Liver (tissue), 3 donors: ENCODE measurements at regions not wholly inside any gene's neighbourhood (a gene's known extent, or its start where the extent isn't known, plus 50 kb on each side); places are given as distances from the start of the nearest gene placed in this dataset.

Source experiments
- EGR1 ChIP-seq, 2 donors: IDR thresholded peaks; 2 replicates each; pipeline ENCODE4 v1.6.1; 2016 to 2018; ENCODE audit warnings: antibody characterized with exemption in 2 of 2, low read depth in 2 of 2
- GABPA ChIP-seq, 2 donors: IDR thresholded peaks in 1 of 2; conservative IDR thresholded peaks in 1 of 2; 2 replicates each; pipeline ENCODE4 v1.6.1; 2016; ENCODE audit warnings: antibody characterized with exemption in 2 of 2, mild to moderate bottlenecking in 1 of 2, moderate library complexity in 1 of 2
- JUND ChIP-seq, 2 donors: IDR thresholded peaks; 2 replicates each; pipeline ENCODE4 v1.6.1; 2016; ENCODE audit warnings: antibody characterized with exemption in 2 of 2
- RAD21 ChIP-seq, 2 donors: IDR thresholded peaks; 2 replicates each; pipeline ENCODE4 v1.6.1; 2016; ENCODE audit warnings: antibody characterized with exemption in 2 of 2, mild to moderate bottlenecking in 2 of 2
- REST ChIP-seq: IDR thresholded peaks from 2 replicates; pipeline ENCODE4 v1.6.1; 2016; ENCODE audit warnings: antibody characterized with exemption, mild to moderate bottlenecking
- SP1 ChIP-seq: IDR thresholded peaks from 2 replicates; pipeline ENCODE4 v1.6.1; 2018; ENCODE audit warnings: antibody characterized with exemption, mild to moderate bottlenecking
- TAF1 ChIP-seq: conservative IDR thresholded peaks from 2 replicates; pipeline ENCODE4 v1.6.1; 2016; ENCODE audit warnings: antibody characterized with exemption, mild to moderate bottlenecking
- YY1 ChIP-seq: IDR thresholded peaks from 2 replicates; pipeline ENCODE4 v1.6.1; 2016; ENCODE audit warnings: antibody characterized with exemption, mild to moderate bottlenecking
- ZBTB33 ChIP-seq: IDR thresholded peaks from 2 replicates; pipeline ENCODE4 v1.6.1; 2016; ENCODE audit warnings: antibody characterized with exemption
- TF ChIP-seq, protein P1 (sequence below): fragments of 150-350 bp; IDR thresholded peaks from 2 replicates; pipeline ENCODE4 v1.5.1; 2017; ENCODE audit warnings: improper control_type of control experiment, low read depth, low read length; ENCODE audit not compliant: missing input control
- TF ChIP-seq, protein P2 (sequence below): IDR thresholded peaks from 2 replicates; pipeline ENCODE4 v1.6.1; 2016; ENCODE audit warnings: antibody characterized with exemption
- TF ChIP-seq, protein P3 (sequence below): IDR thresholded peaks from 2 replicates; pipeline ENCODE4 v1.6.1; 2016; ENCODE audit warnings: antibody characterized with exemption
- donor health status: healthy.
- donor health status: healthy.

GRCh38 chr15:95935852-95936251, 394.6 kb upstream of the NR2F2 start:
- TF ChIP-seq, protein P1, sequence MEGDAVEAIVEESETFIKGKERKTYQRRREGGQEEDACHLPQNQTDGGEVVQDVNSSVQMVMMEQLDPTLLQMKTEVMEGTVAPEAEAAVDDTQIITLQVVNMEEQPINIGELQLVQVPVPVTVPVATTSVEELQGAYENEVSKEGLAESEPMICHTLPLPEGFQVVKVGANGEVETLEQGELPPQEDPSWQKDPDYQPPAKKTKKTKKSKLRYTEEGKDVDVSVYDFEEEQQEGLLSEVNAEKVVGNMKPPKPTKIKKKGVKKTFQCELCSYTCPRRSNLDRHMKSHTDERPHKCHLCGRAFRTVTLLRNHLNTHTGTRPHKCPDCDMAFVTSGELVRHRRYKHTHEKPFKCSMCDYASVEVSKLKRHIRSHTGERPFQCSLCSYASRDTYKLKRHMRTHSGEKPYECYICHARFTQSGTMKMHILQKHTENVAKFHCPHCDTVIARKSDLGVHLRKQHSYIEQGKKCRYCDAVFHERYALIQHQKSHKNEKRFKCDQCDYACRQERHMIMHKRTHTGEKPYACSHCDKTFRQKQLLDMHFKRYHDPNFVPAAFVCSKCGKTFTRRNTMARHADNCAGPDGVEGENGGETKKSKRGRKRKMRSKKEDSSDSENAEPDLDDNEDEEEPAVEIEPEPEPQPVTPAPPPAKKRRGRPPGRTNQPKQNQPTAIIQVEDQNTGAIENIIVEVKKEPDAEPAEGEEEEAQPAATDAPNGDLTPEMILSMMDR: no peak
- TF ChIP-seq JUND (IDR thresholded peaks at IDR 0.05) (no peak), ZBTB33 (no peak), TAF1 (no peak), SP1 (no peak), EGR1 (IDR thresholded peaks at IDR 0.05; ENCODE audit: low read depth in 2 of 2) (no peak), YY1 (no peak), GABPA (IDR thresholded peaks at IDR 0.05 in 1 of 2, conservative IDR thresholded peaks at IDR 0.05 in 1 of 2) (no peak), RAD21 (IDR thresholded peaks at IDR 0.05) (no peak), REST (no peak)
- TF ChIP-seq, protein P2, sequence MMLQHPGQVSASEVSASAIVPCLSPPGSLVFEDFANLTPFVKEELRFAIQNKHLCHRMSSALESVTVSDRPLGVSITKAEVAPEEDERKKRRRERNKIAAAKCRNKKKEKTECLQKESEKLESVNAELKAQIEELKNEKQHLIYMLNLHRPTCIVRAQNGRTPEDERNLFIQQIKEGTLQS: no peak
- TF ChIP-seq, protein P3, sequence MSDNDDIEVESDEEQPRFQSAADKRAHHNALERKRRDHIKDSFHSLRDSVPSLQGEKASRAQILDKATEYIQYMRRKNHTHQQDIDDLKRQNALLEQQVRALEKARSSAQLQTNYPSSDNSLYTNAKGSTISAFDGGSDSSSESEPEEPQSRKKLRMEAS: no peak
